Lower leg skin (tissue), 3 donors: ENCODE measurements at regions not wholly inside any gene's neighbourhood (a gene's known extent, or its start where the extent isn't known, plus 50 kb on each side); places are given as distances from the start of the nearest gene placed in this dataset.

Experiments used
- CTCF ChIP-seq, 3 donors: fragments of 450-650 bp; IDR thresholded peaks; one replicate each; pipeline ENCODE4 v1.5.1; 2016; ENCODE audit warnings: antibody characterized with exemption in 3 of 3, mild to moderate bottlenecking in 3 of 3, moderate library complexity in 2 of 3
- POLR2A ChIP-seq, 2 donors: fragments of 450-650 bp; IDR thresholded peaks; one replicate each; pipeline ENCODE4 v1.6.1; 2016 to 2017; ENCODE audit warnings: antibody characterized with exemption in 2 of 2, mild to moderate bottlenecking in 1 of 2, moderate library complexity in 1 of 2

GRCh38 chr13:90448466-90449037, 898.9 kb upstream of the MIR17HG start:
- TF ChIP-seq CTCF (IDR thresholded peaks at IDR 0.05): no peak
- no peak for TF ChIP-seq POLR2A (IDR thresholded peaks at IDR 0.05)
